ENCODE measurements at regions not wholly inside any gene's neighbourhood (a gene's known extent, or its start where the extent isn't known, plus 50 kb on each side); places are given as distances from the start of the nearest gene placed in this dataset.

GRCh38 chrX:25068340-25068739 lies 52.6 kb upstream of the ARX start:
- TF ChIP-seq, protein P1, sequence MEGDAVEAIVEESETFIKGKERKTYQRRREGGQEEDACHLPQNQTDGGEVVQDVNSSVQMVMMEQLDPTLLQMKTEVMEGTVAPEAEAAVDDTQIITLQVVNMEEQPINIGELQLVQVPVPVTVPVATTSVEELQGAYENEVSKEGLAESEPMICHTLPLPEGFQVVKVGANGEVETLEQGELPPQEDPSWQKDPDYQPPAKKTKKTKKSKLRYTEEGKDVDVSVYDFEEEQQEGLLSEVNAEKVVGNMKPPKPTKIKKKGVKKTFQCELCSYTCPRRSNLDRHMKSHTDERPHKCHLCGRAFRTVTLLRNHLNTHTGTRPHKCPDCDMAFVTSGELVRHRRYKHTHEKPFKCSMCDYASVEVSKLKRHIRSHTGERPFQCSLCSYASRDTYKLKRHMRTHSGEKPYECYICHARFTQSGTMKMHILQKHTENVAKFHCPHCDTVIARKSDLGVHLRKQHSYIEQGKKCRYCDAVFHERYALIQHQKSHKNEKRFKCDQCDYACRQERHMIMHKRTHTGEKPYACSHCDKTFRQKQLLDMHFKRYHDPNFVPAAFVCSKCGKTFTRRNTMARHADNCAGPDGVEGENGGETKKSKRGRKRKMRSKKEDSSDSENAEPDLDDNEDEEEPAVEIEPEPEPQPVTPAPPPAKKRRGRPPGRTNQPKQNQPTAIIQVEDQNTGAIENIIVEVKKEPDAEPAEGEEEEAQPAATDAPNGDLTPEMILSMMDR (IDR thresholded peaks at IDR 0.05), result no peak
- TF ChIP-seq POLR2AphosphoS5 (IDR thresholded peaks at IDR 0.05; ENCODE audit: insufficient read depth in 1 of 2, low read depth in 1 of 2) (no peak), POLR2A (IDR thresholded peaks at IDR 0.05) (no peak)

All from vagina (tissue), 2 donors.